ENCODE measurements at regions not wholly inside any gene's neighbourhood (a gene's known extent, or its start where the extent isn't known, plus 50 kb on each side); places are given as distances from the start of the nearest gene placed in this dataset.
"Not testable (repeated sequence)": the region's sequence is repeated elsewhere in the genome, so short reads cannot be mapped to it uniquely, and the experiment has no call there.

DNA sequence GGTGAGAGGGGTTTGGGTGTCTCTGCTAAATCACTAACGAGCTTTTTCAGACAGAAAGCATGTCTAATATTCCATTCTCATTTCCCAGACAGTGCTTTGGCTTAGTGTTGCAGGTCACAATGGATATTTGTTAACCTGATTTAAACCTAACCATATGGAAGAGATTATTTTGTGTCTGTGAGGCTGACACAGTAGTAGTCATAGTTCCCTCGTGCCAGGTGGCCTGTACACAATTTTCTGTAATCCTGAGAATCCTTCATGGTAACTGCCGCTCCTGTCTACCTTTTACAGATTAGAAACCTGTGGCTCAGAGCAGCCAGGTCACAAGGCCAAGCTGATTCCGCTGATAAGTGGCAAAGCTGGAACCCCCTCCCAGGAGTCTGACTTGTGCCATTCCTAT is 79.4 kb downstream of the TRIM43 start:
- H4K20me1 ChIP-seq (ENCODE audit: insufficient read depth, low read length); H3K4me3 ChIP-seq (ENCODE audit: insufficient read depth, low read depth, low read length); H3K27ac ChIP-seq (ENCODE audit: insufficient read depth, low read length); H4K5ac ChIP-seq (ENCODE audit: low read depth, low read length); H3K36me3 ChIP-seq (ENCODE audit: control insufficient read depth, insufficient read depth, low read length); H3K4me2 ChIP-seq (ENCODE audit: low read depth, low read length); H2AK9ac ChIP-seq (replicated peaks; ENCODE audit: low read depth, low read length, poor library complexity); dilution Hi-C loops (cut with HindIII; ENCODE audit: low sequenced_read_pairs, unreplicated experiment); H3K56ac ChIP-seq (ENCODE audit: extremely low read depth, insufficient read depth, low read length); POLR2A ChIA-PET (ENCODE audit: unreplicated experiment); in situ Hi-C loops (cut with MboI; ENCODE audit: low sequenced_read_pairs); ATAC-seq (ENCODE audit: low read depth); CTCF ChIA-PET; DNase-seq; H3K9ac ChIP-seq (ENCODE audit: low read depth, low read length); BruUV-seq (replicated peaks); H3K79me1 ChIP-seq (ENCODE audit: low read depth in 1 of 2, low read length in 2 of 2); H3K9me3 ChIP-seq (ENCODE audit: control insufficient read depth, insufficient read depth, low read length); intact Hi-C loops (cut with micrococcal nuclease); H3K9me1 ChIP-seq (ENCODE audit: insufficient read depth, low read length); H3K27me3 ChIP-seq (ENCODE audit: control insufficient read depth, insufficient read depth, low read length); H2AFZ ChIP-seq (replicated peaks; ENCODE audit: low read length, poor library complexity): not testable (repeated sequence)
- Histone ChIP-seq H3K18ac (ENCODE audit: low read depth, low read length) (peak overlapping the region; percentile 61), H3K23ac (ENCODE audit: low read depth, low read length) (peak overlapping the region; percentile 60; the same call in 1 of the 2 replicates), H3K4me1 (ENCODE audit: control insufficient read depth, insufficient read depth, low read length) (peaks cover 14% of the 10 kb centered on the region), H2BK15ac (ENCODE audit: low read depth, low read length) (0 out of 3 replicates have a peak overlapping the region, but pooled peaks have one; percentile 22), H2AK5ac (ENCODE audit: low read depth, low read length) (0 out of 2 replicates have a peak overlapping the region, but pooled peaks have one; percentile 5), H2BK20ac (ENCODE audit: low read depth, low read length) (peak overlapping the region; percentile 25), H3K4ac (ENCODE audit: low read depth, low read length) (peak overlapping the region; percentile 13), H4K91ac (ENCODE audit: insufficient read depth, low read depth, low read length) (peak overlapping the region; percentile 20), H4K8ac (ENCODE audit: low read depth in 2 of 2, low read length in 2 of 2) (peak overlapping the region in 1 of 2 experiments; percentile 47; a peak in 1 of 4 replicates), H2BK5ac (ENCODE audit: low read depth, low read length, poor library complexity, severe bottlenecking) (peak overlapping the region; percentile 1), H3K14ac (replicated peaks; ENCODE audit: low read depth, low read length) (peak overlapping the region; percentile 30), H2BK120ac (ENCODE audit: low read depth, low read length) (peak overlapping the region; percentile 84)
- no CpG with 5 or more reads among the region's 4 CpGs for WGBS, 2 experiments (ENCODE audit: extremely low coverage in 2 of 2, insufficient read length in 1 of 2)

DNA sequence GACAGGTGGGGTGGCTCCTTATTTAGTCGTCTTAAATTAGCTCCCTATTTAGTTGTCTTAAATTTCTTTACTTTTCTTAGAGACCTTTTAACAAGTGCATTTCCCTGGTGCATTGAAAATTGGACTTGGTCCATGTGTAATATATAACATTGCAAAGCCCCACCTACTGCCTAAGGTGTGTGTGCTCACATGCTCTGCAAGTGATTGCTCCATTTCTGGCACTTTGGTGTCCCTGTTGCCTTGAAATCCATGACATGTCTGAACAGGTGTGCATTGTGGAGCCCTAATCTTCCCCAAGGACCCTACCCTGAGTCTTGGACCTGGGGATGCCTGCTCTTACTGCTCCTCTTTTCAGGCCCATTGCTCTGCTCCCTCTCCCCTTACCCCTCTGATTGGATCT is 80.2 kb downstream of the TRIM43 start:
- H3K27ac ChIP-seq (ENCODE audit: insufficient read depth, low read length); H3K36me3 ChIP-seq (ENCODE audit: control insufficient read depth, insufficient read depth, low read length); H3K4ac ChIP-seq (ENCODE audit: low read depth, low read length); H2BK20ac ChIP-seq (ENCODE audit: low read depth, low read length); H3K18ac ChIP-seq (ENCODE audit: low read depth, low read length); BruUV-seq (replicated peaks); H3K9me1 ChIP-seq (ENCODE audit: insufficient read depth, low read length); H3K27me3 ChIP-seq (ENCODE audit: control insufficient read depth, insufficient read depth, low read length); H3K9ac ChIP-seq (ENCODE audit: low read depth, low read length); intact Hi-C loops (cut with micrococcal nuclease); H4K20me1 ChIP-seq (ENCODE audit: insufficient read depth, low read length); H2BK5ac ChIP-seq (ENCODE audit: low read depth, low read length, poor library complexity, severe bottlenecking); H2AFZ ChIP-seq (replicated peaks; ENCODE audit: low read length, poor library complexity); H3K4me3 ChIP-seq (ENCODE audit: insufficient read depth, low read depth, low read length); POLR2A ChIA-PET (ENCODE audit: unreplicated experiment); H3K4me2 ChIP-seq (ENCODE audit: low read depth, low read length); DNase-seq; H2BK15ac ChIP-seq (ENCODE audit: low read depth, low read length); H2AK5ac ChIP-seq (ENCODE audit: low read depth, low read length); dilution Hi-C loops (cut with HindIII; ENCODE audit: low sequenced_read_pairs, unreplicated experiment); in situ Hi-C loops (cut with MboI; ENCODE audit: low sequenced_read_pairs); H2BK120ac ChIP-seq (ENCODE audit: low read depth, low read length); CTCF ChIA-PET; H3K56ac ChIP-seq (ENCODE audit: extremely low read depth, insufficient read depth, low read length); H3K79me1 ChIP-seq (ENCODE audit: low read depth in 1 of 2, low read length in 2 of 2); H3K14ac ChIP-seq (replicated peaks; ENCODE audit: low read depth, low read length); H3K9me3 ChIP-seq (ENCODE audit: control insufficient read depth, insufficient read depth, low read length); H3K23ac ChIP-seq (ENCODE audit: low read depth, low read length); H2AK9ac ChIP-seq (replicated peaks; ENCODE audit: low read depth, low read length, poor library complexity); H4K5ac ChIP-seq (ENCODE audit: low read depth, low read length); H4K91ac ChIP-seq (ENCODE audit: insufficient read depth, low read depth, low read length); H4K8ac ChIP-seq (ENCODE audit: low read depth in 2 of 2, low read length in 2 of 2); ATAC-seq (ENCODE audit: low read depth): not testable (repeated sequence)
- no CpG with 5 or more reads among the region's 1 CpG for WGBS, 2 experiments (ENCODE audit: extremely low coverage in 2 of 2, insufficient read length in 1 of 2)
- H3K4me1 ChIP-seq (ENCODE audit: control insufficient read depth, insufficient read depth, low read length), result peaks cover 14% of the 10 kb centered on the region
